Neural cell (in vitro differentiated cells): ENCODE measurements at regions not wholly inside any gene's neighbourhood (a gene's known extent, or its start where the extent isn't known, plus 50 kb on each side); places are given as distances from the start of the nearest gene placed in this dataset.
"Not testable (repeated sequence)": the region's sequence is repeated elsewhere in the genome, so short reads cannot be mapped to it uniquely, and the experiment has no call there.

ENCODE experiments used
- H2AFZ ChIP-seq: fragments of 200-600, 300-800 bp; sonication (generic), shearing (Covaris generic); 2 replicates; pipeline ENCODE4 v1.6.0; 2014; ENCODE audit warnings: low read depth, mild to moderate bottlenecking, antibody characterized with exemption, low read length, moderate library complexity
- H3F3A ChIP-seq: fragments of 200-600 bp; shearing (Covaris generic); 2 replicates; pipeline ENCODE4 v1.6.1; 2016; ENCODE audit warnings: mild to moderate bottlenecking, moderate library complexity, mixed read lengths, antibody characterized with exemption, low read length; ENCODE audit not compliant: insufficient read depth, poor library complexity, severe bottlenecking
- H3K27ac ChIP-seq: fragments of 200-600, 300-800 bp; sonication (generic), shearing (Covaris generic); 2 replicates; pipeline ENCODE4 v1.5.1; 2014; ENCODE audit warnings: mild to moderate bottlenecking, low read length, moderate library complexity
- H3K27me3 ChIP-seq: fragments of 300-800, 200-600 bp; sonication (generic), shearing (Covaris generic); 2 replicates; pipeline ENCODE4 v1.6.0; 2014; ENCODE audit warnings: mild to moderate bottlenecking, low read depth, low read length, moderate library complexity; ENCODE audit not compliant: insufficient read depth
- H3K36me3 ChIP-seq: fragments of 300-800, 200-600 bp; sonication (generic), shearing (Covaris generic); 2 replicates; pipeline ENCODE4 v1.5.1; 2014; ENCODE audit warnings: mild to moderate bottlenecking, antibody characterized with exemption, low read length, moderate library complexity; ENCODE audit not compliant: insufficient read depth
- H3K4me2 ChIP-seq: fragments of 300-800, 200-600 bp; sonication (generic), shearing (Covaris generic); 2 replicates; pipeline ENCODE4 v1.6.0; 2014; ENCODE audit warnings: mild to moderate bottlenecking, low read length
- H3K4me3 ChIP-seq: fragments of 300-800, 200-600 bp; sonication (generic), shearing (Covaris generic); 2 replicates; pipeline ENCODE4 v1.5.1; 2014; ENCODE audit warnings: mild to moderate bottlenecking, low read length, moderate library complexity
- H3K79me2 ChIP-seq: fragments of 200-600 bp; shearing (Covaris generic); replicated peaks from 2 replicates; pipeline ENCODE4 v1.6.0; 2014; ENCODE audit warnings: mild to moderate bottlenecking, low read length, moderate library complexity; ENCODE audit not compliant: insufficient read depth
- H3K9ac ChIP-seq: fragments of 300-800, 200-600 bp; sonication (generic), shearing (Covaris generic); 2 replicates; pipeline ENCODE4 v1.6.1; 2016; ENCODE audit warnings: mild to moderate bottlenecking, low read length, mixed read lengths
- H3K9me2 ChIP-seq: fragments of 200-600 bp; shearing (Covaris generic); 2 replicates; pipeline ENCODE4 v1.6.1; 2016; ENCODE audit warnings: mild to moderate bottlenecking, low read length, mixed read lengths; ENCODE audit not compliant: insufficient read depth
- H3K9me3 ChIP-seq: fragments of 200-600, 300-800 bp; sonication (generic), shearing (Covaris generic); 2 replicates; pipeline ENCODE4 v1.6.1; 2016; ENCODE audit warnings: mild to moderate bottlenecking, mixed run types, low read length, moderate library complexity, mixed read lengths
- H4K20me1 ChIP-seq: fragments of 200-600 bp; shearing (Covaris generic); 2 replicates; pipeline ENCODE4 v1.6.1; 2016; ENCODE audit warnings: mild to moderate bottlenecking, mixed run types; ENCODE audit not compliant: insufficient read depth
- EP300 ChIP-seq: fragments of 450-650 bp; conservative IDR thresholded peaks from 2 replicates; pipeline ENCODE4 v1.6.1; 2014; ENCODE audit warnings: antibody characterized with exemption, mild to moderate bottlenecking, moderate library complexity; ENCODE audit not compliant: poor library complexity, severe bottlenecking
- EZH2 ChIP-seq: fragments of 200-600, 300-800 bp; shearing (Covaris generic), sonication (generic); IDR thresholded peaks from 2 replicates; pipeline ENCODE4 v1.6.1; 2014; ENCODE audit warnings: antibody characterized with exemption, low read length, borderline replicate concordance, mild to moderate bottlenecking; ENCODE audit not compliant: insufficient read depth, poor library complexity, severe bottlenecking
- MXI1 ChIP-seq: fragments of 450-650 bp; conservative IDR thresholded peaks from 2 replicates; pipeline ENCODE4 v1.6.1; 2014; ENCODE audit warnings: antibody characterized with exemption, mild to moderate bottlenecking; ENCODE audit not compliant: poor library complexity, severe bottlenecking
- POLR2AphosphoS5 ChIP-seq: IDR thresholded peaks from 2 replicates; pipeline ENCODE4 v1.6.1; 2012
- RAD21 ChIP-seq: fragments of 450-650 bp; conservative IDR thresholded peaks from 2 replicates; pipeline ENCODE4 v1.6.1; 2014; ENCODE audit warnings: antibody characterized with exemption, mild to moderate bottlenecking, moderate library complexity
- SMC3 ChIP-seq: fragments of 450-650 bp; conservative IDR thresholded peaks from 2 replicates; pipeline ENCODE4 v1.6.1; 2014; ENCODE audit warnings: antibody characterized with exemption, mild to moderate bottlenecking, moderate library complexity; ENCODE audit not compliant: poor library complexity
- TAF1 ChIP-seq: IDR thresholded peaks from 2 replicates; pipeline ENCODE4 v1.6.1; 2012; ENCODE audit warnings: low read depth
- TF ChIP-seq, protein P1 (sequence below): IDR thresholded peaks from 2 replicates; pipeline ENCODE4 v1.6.1; 2012; ENCODE audit warnings: borderline replicate concordance
- TF ChIP-seq, protein P2 (sequence below): fragments of 450-650 bp; IDR thresholded peaks from 2 replicates; pipeline ENCODE4 v1.5.1; 2014; ENCODE audit warnings: antibody characterized with exemption, mild to moderate bottlenecking, moderate library complexity; ENCODE audit not compliant: poor library complexity, severe bottlenecking

DNA sequence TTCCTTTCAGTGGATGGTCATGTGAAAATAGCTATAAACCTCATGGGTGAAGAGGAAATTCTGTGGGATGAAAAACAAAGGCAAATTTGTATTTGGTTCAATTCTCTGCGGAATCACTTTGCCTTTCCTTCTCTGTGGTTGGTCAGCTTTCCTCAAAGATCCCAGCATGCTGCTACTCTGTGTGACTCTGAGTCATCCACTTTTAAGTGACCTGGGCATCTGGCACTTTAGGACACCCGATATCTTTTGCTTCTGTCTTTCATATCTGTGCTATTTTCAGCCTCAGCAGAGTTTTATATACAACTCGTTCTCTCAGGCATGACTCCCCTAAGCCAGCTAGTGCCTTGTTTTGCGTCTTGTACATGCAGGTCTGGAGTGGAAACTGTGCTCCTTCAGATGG lies 217.0 kb upstream of the PIEZO2 start:
- H2AFZ ChIP-seq = no peak overlapping the region
- no peaks in the 10 kb centered on the region for H3F3A ChIP-seq
- no peak overlapping the region for H3K4me3 ChIP-seq
- H3K9ac ChIP-seq = no peak overlapping the region
- H3K36me3 ChIP-seq = no peaks in the 10 kb centered on the region
- H4K20me1 ChIP-seq = no peaks in the 10 kb centered on the region
- TF ChIP-seq RAD21 (no peak), MXI1 (no peak)
- no peak overlapping the region for H3K4me2 ChIP-seq
- H3K27me3 ChIP-seq = no peaks in the 10 kb centered on the region
- no peaks in the 10 kb centered on the region for H3K9me2 ChIP-seq
- H3K27ac ChIP-seq = no peak overlapping the region
- no peaks in the 10 kb centered on the region for H3K79me2 ChIP-seq
- no peaks in the 10 kb centered on the region for H3K9me3 ChIP-seq

DNA sequence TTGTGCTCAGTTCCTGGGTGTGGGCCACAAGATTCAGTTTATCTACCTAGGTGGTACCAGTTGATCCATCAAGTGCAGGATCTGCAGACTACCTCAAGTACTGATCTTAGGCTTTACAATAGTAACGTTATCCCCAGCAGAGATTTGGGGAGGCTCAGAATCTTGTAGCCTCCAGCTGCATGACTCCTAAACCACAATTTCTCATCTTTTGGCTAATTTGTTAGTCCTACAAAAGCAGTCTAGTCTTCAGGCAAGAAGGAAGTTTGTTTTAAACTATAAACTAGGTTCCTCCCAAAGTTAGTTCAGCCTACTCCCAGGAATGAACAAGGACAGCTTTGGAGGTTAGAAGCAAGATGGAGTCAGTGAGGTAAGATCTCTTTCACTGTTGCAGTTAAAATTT lies 213.5 kb upstream of the PIEZO2 start:
- no peak overlapping the region for H3K27ac ChIP-seq
- H3F3A ChIP-seq = no peaks in the 10 kb centered on the region
- H3K9me3 ChIP-seq = no peaks in the 10 kb centered on the region
- H3K4me2 ChIP-seq = no peak overlapping the region
- no peaks in the 10 kb centered on the region for H3K79me2 ChIP-seq
- H3K9ac ChIP-seq = no peak overlapping the region
- H4K20me1 ChIP-seq = no peaks in the 10 kb centered on the region
- TF ChIP-seq SMC3 (no peak), EZH2 (no peak), MXI1 (no peak), RAD21 (no peak), POLR2AphosphoS5 (no peak), TAF1 (no peak), EP300 (no peak)
- TF ChIP-seq, protein P1, sequence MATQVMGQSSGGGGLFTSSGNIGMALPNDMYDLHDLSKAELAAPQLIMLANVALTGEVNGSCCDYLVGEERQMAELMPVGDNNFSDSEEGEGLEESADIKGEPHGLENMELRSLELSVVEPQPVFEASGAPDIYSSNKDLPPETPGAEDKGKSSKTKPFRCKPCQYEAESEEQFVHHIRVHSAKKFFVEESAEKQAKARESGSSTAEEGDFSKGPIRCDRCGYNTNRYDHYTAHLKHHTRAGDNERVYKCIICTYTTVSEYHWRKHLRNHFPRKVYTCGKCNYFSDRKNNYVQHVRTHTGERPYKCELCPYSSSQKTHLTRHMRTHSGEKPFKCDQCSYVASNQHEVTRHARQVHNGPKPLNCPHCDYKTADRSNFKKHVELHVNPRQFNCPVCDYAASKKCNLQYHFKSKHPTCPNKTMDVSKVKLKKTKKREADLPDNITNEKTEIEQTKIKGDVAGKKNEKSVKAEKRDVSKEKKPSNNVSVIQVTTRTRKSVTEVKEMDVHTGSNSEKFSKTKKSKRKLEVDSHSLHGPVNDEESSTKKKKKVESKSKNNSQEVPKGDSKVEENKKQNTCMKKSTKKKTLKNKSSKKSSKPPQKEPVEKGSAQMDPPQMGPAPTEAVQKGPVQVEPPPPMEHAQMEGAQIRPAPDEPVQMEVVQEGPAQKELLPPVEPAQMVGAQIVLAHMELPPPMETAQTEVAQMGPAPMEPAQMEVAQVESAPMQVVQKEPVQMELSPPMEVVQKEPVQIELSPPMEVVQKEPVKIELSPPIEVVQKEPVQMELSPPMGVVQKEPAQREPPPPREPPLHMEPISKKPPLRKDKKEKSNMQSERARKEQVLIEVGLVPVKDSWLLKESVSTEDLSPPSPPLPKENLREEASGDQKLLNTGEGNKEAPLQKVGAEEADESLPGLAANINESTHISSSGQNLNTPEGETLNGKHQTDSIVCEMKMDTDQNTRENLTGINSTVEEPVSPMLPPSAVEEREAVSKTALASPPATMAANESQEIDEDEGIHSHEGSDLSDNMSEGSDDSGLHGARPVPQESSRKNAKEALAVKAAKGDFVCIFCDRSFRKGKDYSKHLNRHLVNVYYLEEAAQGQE = no peak
- TF ChIP-seq, protein P2, sequence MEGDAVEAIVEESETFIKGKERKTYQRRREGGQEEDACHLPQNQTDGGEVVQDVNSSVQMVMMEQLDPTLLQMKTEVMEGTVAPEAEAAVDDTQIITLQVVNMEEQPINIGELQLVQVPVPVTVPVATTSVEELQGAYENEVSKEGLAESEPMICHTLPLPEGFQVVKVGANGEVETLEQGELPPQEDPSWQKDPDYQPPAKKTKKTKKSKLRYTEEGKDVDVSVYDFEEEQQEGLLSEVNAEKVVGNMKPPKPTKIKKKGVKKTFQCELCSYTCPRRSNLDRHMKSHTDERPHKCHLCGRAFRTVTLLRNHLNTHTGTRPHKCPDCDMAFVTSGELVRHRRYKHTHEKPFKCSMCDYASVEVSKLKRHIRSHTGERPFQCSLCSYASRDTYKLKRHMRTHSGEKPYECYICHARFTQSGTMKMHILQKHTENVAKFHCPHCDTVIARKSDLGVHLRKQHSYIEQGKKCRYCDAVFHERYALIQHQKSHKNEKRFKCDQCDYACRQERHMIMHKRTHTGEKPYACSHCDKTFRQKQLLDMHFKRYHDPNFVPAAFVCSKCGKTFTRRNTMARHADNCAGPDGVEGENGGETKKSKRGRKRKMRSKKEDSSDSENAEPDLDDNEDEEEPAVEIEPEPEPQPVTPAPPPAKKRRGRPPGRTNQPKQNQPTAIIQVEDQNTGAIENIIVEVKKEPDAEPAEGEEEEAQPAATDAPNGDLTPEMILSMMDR = no peak
- H3K27me3 ChIP-seq = no peaks in the 10 kb centered on the region
- H2AFZ ChIP-seq = no peak overlapping the region
- no peak overlapping the region for H3K4me3 ChIP-seq
- no peaks in the 10 kb centered on the region for H3K36me3 ChIP-seq
- no peaks in the 10 kb centered on the region for H3K9me2 ChIP-seq

DNA sequence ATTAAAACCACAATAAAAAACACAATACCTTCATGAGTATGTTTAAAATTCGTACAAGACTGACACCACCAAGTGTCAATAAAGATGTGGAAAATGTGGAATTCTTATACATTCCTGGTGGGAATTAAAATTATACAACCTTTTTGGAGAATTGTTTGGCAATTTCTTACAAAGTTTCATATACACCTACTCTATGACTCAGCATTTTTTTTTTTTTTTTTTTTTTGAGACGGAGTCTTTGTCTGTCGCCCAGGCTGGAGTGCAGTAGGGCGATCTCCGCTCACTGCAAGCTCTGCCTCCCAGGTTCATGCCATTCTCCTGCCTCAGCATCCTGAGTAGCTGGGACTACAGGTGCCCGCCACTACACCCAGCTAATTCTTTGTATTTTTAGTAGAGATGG lies 212.5 kb upstream of the PIEZO2 start:
- H3K4me2 ChIP-seq, H3K27ac ChIP-seq, H3K27me3 ChIP-seq, H3F3A ChIP-seq, H3K9me2 ChIP-seq, H3K79me2 ChIP-seq, H3K9me3 ChIP-seq, H3K9ac ChIP-seq, H2AFZ ChIP-seq, H4K20me1 ChIP-seq, H3K36me3 ChIP-seq, H3K4me3 ChIP-seq: not testable (repeated sequence)
